B cell (primary cell): ENCODE measurements at regions not wholly inside any gene's neighbourhood (a gene's known extent, or its start where the extent isn't known, plus 50 kb on each side); places are given as distances from the start of the nearest gene placed in this dataset.

Experiments
- CTCF ChIP-seq: fragments of 200-600 bp; IDR thresholded peaks from one replicate; pipeline ENCODE4 v1.8.0; 2022; ENCODE audit warnings: antibody characterized with exemption, mild to moderate bottlenecking
- EZH2 ChIP-seq: IDR thresholded peaks from 2 replicates; pipeline ENCODE4 v1.6.1; 2012; ENCODE audit warnings: borderline replicate concordance, low read depth, mild to moderate bottlenecking, moderate library complexity, low read length; ENCODE audit not compliant: insufficient read depth, poor library complexity, severe bottlenecking

GRCh38 chr12:65663097-65663496 lies 161.2 kb upstream of the HMGA2 start:
- TF ChIP-seq CTCF (no peak), EZH2 (no peak)
